ENCODE measurements at regions not wholly inside any gene's neighbourhood (a gene's known extent, or its start where the extent isn't known, plus 50 kb on each side); places are given as distances from the start of the nearest gene placed in this dataset.

DNA sequence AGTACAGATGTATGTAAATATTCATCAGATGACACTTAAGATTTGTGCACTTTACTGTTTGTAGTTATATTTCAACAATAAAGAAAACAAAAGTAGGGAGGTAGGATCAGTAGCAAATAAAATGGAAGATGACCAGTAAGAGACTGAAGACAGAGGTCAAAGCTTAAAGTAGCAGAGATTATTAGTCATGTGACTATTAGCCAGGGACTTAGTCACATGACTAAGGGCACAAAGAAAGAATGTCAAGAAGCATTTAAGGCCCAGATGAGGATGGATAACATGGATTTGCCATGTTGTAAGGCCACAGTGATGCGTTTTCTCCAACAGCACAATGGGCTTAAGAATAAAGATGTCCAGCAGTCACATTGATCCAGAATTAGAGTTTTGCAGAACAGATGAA lies 479.6 kb downstream of the BCOR start:
- Histone ChIP-seq H3K27me3 (peaks cover 10% of the 10 kb centered on the region), H3K27ac (no peak overlapping the region), H3K4me1 (ENCODE audit: low read depth) (peaks cover 9% of the 10 kb centered on the region), H3K4me3 (no peak overlapping the region), H3K9me3 (ENCODE audit: low read depth) (no peaks in the 10 kb centered on the region), H3K36me3 (no peaks in the 10 kb centered on the region)
- TF ChIP-seq, protein P1, sequence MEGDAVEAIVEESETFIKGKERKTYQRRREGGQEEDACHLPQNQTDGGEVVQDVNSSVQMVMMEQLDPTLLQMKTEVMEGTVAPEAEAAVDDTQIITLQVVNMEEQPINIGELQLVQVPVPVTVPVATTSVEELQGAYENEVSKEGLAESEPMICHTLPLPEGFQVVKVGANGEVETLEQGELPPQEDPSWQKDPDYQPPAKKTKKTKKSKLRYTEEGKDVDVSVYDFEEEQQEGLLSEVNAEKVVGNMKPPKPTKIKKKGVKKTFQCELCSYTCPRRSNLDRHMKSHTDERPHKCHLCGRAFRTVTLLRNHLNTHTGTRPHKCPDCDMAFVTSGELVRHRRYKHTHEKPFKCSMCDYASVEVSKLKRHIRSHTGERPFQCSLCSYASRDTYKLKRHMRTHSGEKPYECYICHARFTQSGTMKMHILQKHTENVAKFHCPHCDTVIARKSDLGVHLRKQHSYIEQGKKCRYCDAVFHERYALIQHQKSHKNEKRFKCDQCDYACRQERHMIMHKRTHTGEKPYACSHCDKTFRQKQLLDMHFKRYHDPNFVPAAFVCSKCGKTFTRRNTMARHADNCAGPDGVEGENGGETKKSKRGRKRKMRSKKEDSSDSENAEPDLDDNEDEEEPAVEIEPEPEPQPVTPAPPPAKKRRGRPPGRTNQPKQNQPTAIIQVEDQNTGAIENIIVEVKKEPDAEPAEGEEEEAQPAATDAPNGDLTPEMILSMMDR (IDR thresholded peaks at IDR 0.05; ENCODE audit: low read depth, low read length) = no peak
- DNase-seq (ENCODE audit: low read depth in 1 of 2, low spot score in 1 of 2) = no peak

DNA sequence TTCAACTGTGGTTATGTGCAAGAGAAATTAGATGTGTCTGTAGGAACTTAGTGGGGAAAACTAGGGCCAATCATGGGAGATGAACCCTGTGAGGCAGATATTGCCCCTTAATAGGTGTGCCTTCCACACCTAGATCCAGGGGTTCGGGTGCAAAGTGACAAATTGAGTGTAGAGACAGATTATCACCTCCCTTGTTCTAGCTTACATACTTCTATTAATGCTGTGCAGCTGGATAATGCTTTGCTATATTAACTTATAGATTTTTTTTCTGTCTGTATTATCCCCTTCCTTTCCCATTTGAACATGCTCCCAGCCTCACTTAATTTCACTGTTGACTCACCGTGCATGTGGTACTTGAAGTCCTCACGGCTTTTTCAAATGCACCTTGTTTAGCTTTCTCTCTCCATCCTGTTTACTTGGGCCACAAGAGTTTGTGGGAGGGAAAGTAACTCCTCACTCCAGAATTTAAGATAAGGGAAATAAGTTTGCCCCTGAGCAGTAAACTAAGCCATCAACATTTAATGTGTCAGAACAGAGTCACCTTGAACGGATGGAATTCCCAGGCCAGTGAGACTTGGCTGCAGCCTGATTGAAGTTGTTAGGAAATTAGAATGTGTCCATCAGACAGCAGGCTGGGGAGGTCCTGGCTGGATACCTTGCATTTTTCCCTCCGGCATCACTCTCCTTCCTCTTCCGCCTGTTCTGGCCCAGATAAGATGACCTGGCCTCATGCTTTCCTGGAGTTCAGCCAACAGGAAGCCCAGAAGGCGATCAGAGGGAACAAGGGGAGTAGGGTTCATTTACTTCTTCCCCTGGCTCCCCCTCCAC lies 478.4 kb downstream of the BCOR start:
- Histone ChIP-seq H3K27ac (no peak overlapping the region), H3K9me3 (ENCODE audit: low read depth) (no peaks in the 10 kb centered on the region), H3K27me3 (no peaks in the 10 kb centered on the region), H3K4me1 (ENCODE audit: low read depth) (peaks cover 3% of the 10 kb centered on the region), H3K36me3 (no peaks in the 10 kb centered on the region), H3K4me3 (no peak overlapping the region)
- TF ChIP-seq, protein P1 (IDR thresholded peaks at IDR 0.05; ENCODE audit: low read depth, low read length) = no peak
- peak; percentile 15 to 50 for DNase-seq (ENCODE audit: low read depth in 1 of 2, low spot score in 1 of 2)

DNA sequence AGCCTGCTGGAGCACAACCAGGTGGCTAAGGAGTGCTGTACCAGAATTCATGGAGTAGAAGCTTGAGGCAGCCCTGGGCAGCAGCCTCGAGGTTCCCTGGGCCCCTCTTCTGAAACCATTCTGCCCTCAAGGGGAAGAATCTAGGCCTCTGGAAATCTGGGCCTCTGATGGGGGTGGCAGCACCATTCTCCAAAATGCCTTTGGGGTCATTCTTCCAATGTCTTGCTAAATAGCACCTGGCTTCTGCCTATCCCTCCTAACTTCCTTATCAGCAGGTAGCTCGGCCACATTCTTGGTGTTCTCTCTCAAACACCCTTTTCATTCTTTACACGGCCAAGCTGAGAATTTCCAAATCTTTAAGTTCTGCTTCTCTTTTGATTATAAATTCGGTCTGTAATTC lies 473.6 kb downstream of the BCOR start:
- no peaks in the 10 kb centered on the region for H3K27me3 ChIP-seq
- H3K4me1 ChIP-seq (ENCODE audit: low read depth) = no peaks in the 10 kb centered on the region
- DNase-seq (ENCODE audit: low read depth in 1 of 2, low spot score in 1 of 2) = no peak
- H3K27ac ChIP-seq = no peak overlapping the region
- H3K9me3 ChIP-seq (ENCODE audit: low read depth) = no peaks in the 10 kb centered on the region
- no peak overlapping the region for H3K4me3 ChIP-seq
- TF ChIP-seq, protein P1 (IDR thresholded peaks at IDR 0.05; ENCODE audit: low read depth, low read length) = no peak
- no peaks in the 10 kb centered on the region for H3K36me3 ChIP-seq

DNA sequence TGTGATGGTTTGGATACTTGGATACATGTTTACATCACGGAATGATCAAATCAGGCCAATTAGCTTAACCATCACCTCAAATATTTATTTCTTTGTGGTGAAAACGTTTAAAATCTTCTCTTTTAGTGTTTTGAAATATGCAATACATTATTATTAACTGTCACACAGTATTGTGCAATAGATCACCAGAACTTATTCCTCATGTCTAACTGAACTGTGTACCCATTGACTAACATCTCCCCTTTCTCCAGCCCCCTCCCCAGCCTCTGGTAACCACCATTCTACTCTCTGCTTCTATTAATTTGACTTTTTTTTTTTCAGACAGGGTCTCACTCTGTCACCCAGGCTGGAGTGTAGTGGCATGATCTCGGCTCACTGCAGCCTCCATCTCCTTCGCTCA lies 471.9 kb downstream of the BCOR start:
- H3K9me3 ChIP-seq (ENCODE audit: low read depth) = no peaks in the 10 kb centered on the region
- H3K4me3 ChIP-seq = no peak overlapping the region
- H3K27me3 ChIP-seq = no peaks in the 10 kb centered on the region
- TF ChIP-seq, protein P1 (IDR thresholded peaks at IDR 0.05; ENCODE audit: low read depth, low read length) = no peak
- no peaks in the 10 kb centered on the region for H3K4me1 ChIP-seq (ENCODE audit: low read depth)
- H3K27ac ChIP-seq = no peak overlapping the region
- H3K36me3 ChIP-seq = no peaks in the 10 kb centered on the region
- DNase-seq (ENCODE audit: low read depth in 1 of 2, low spot score in 1 of 2) = no peak

DNA sequence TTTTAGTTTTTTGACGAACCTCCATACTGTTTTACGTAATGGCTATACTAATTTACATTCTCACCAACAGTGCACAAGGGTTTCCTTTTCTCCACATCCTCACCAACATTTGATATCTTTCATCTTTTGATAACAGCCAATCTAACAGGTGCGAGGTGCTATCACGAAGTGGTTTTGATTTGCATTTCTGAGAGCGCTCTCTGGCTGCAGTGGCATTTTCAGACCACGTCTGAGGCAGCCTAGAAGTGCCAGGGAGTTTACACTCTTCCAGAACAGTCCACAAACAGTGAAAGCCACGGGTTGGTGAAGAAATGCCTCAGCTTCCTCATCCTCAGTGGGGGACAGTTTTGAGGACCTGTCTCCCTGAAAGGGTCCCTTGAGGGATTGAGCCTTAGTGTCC lies 471.0 kb downstream of the BCOR start:
- no peaks in the 10 kb centered on the region for H3K27me3 ChIP-seq
- H3K4me1 ChIP-seq (ENCODE audit: low read depth) = no peaks in the 10 kb centered on the region
- DNase-seq (ENCODE audit: low read depth in 1 of 2, low spot score in 1 of 2) = no peak
- H3K27ac ChIP-seq = no peak overlapping the region
- no peaks in the 10 kb centered on the region for H3K9me3 ChIP-seq (ENCODE audit: low read depth)
- no peaks in the 10 kb centered on the region for H3K36me3 ChIP-seq
- TF ChIP-seq, protein P1 (IDR thresholded peaks at IDR 0.05; ENCODE audit: low read depth, low read length) = no peak
- H3K4me3 ChIP-seq = no peak overlapping the region
